OCI-LY1 (cell line): ENCODE measurements at regions not wholly inside any gene's neighbourhood (a gene's known extent, or its start where the extent isn't known, plus 50 kb on each side); places are given as distances from the start of the nearest gene placed in this dataset.

Source experiments
- H2AFZ ChIP-seq: fragments of 200-600 bp; sonication (generic), shearing (Covaris generic); 2 replicates; pipeline ENCODE4 v1.6.0; 2014; ENCODE audit warnings: antibody characterized with exemption, mild to moderate bottlenecking, low read length
- H3F3A ChIP-seq: fragments of 200-600 bp; sonication (generic), shearing (Covaris generic); 2 replicates; pipeline ENCODE4 v1.6.0; 2014; ENCODE audit warnings: mild to moderate bottlenecking, antibody characterized with exemption, low read length, moderate library complexity; ENCODE audit not compliant: insufficient read depth
- H3K27ac ChIP-seq: fragments of 200-600 bp; sonication (generic); 2 replicates; pipeline ENCODE4 v1.5.1; 2014; ENCODE audit warnings: low read length, mixed run types, mild to moderate bottlenecking, low read depth; ENCODE audit not compliant: poor library complexity, severe bottlenecking
- H3K27me3 ChIP-seq: fragments of 200-600 bp; sonication (generic); 2 replicates; pipeline ENCODE4 v1.6.0; 2014; ENCODE audit warnings: antibody characterized with exemption, mild to moderate bottlenecking, low read length, moderate library complexity; ENCODE audit not compliant: insufficient read depth
- H3K36me3 ChIP-seq: fragments of 200-600 bp; sonication (generic); 2 replicates; pipeline ENCODE4 v1.6.1; 2014; ENCODE audit warnings: mild to moderate bottlenecking, antibody characterized with exemption, low read length, moderate library complexity, mixed read lengths; ENCODE audit not compliant: insufficient read depth
- H3K4me1 ChIP-seq: fragments of 200-600 bp; sonication (generic); 2 replicates; pipeline ENCODE4 v1.5.1; 2014; ENCODE audit warnings: mild to moderate bottlenecking, low read length, moderate library complexity; ENCODE audit not compliant: insufficient read depth, severe bottlenecking
- H3K4me2 ChIP-seq: fragments of 200-600 bp; sonication (generic), shearing (Covaris generic); 2 replicates; pipeline ENCODE4 v1.6.1; 2014; ENCODE audit warnings: low read length
- H3K4me3 ChIP-seq: fragments of 200-600 bp; sonication (generic); 2 replicates; pipeline ENCODE4 v1.5.1; 2014; ENCODE audit warnings: low read length, low read depth, mild to moderate bottlenecking, mixed read lengths; ENCODE audit not compliant: poor library complexity, severe bottlenecking
- H3K79me2 ChIP-seq: fragments of 200-600 bp; shearing (Covaris generic); 2 replicates; pipeline ENCODE4 v1.6.1; 2016; ENCODE audit warnings: mixed run types, low read length, mixed read lengths; ENCODE audit not compliant: insufficient read depth
- H3K9ac ChIP-seq: fragments of 200-600 bp; sonication (generic), shearing (Covaris generic); 2 replicates; pipeline ENCODE4 v1.6.1; 2014; ENCODE audit warnings: mild to moderate bottlenecking, low read length, mixed read lengths
- H3K9me2 ChIP-seq: fragments of 200-600 bp; sonication (generic), shearing (Covaris generic); 2 replicates; pipeline ENCODE4 v1.6.1; 2014; ENCODE audit warnings: low read depth, mild to moderate bottlenecking, low read length, mixed read lengths
- H3K9me3 ChIP-seq: fragments of 200-600 bp; shearing (Covaris generic); 2 replicates; pipeline ENCODE4 v1.6.1; 2014; ENCODE audit warnings: low read length, mixed read lengths
- H4K20me1 ChIP-seq: fragments of 200-600 bp; sonication (generic), shearing (Covaris generic); 2 replicates; pipeline ENCODE4 v1.6.0; 2016; ENCODE audit warnings: mild to moderate bottlenecking, low read length; ENCODE audit not compliant: insufficient read depth
- EZH2 ChIP-seq: fragments of 200-600 bp; sonication (generic), shearing (Covaris generic); IDR thresholded peaks from 2 replicates; pipeline ENCODE4 v1.8.0; 2017; ENCODE audit warnings: borderline replicate concordance, mixed run types, mild to moderate bottlenecking, antibody characterized with exemption, low read length, moderate library complexity, mixed read lengths
- TF ChIP-seq, protein P1 (sequence below): fragments of 200-600 bp; sonication (generic), shearing (Covaris generic); IDR thresholded peaks from 2 replicates; pipeline ENCODE4 v1.5.1; 2017; ENCODE audit warnings: mild to moderate bottlenecking, antibody characterized with exemption, low read length, moderate library complexity, mixed read lengths

DNA sequence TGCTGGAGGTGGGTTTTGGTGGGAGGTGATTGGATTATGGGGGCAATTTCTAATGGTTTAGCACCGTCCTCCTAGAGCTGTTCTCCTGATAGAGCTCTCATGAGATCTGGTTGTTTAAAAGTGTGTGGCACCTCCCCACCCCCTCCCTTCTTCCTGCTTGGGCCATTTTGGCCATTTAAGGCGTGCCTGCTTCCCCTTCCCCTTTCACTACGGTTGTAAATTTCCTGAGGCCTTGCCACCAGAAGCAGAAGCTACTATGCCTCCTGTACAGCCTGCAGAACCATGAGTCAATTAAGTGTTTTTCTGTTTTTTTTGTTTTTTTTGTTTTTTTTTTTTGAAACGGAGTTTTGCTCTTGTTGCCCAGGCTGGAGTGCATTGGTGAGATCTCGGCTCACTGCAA lies 335.7 kb upstream of the HS6ST1 start:
- Histone ChIP-seq H3K79me2 (no peaks in the 10 kb centered on the region), H3K36me3 (no peaks in the 10 kb centered on the region), H3K4me3 (no peak overlapping the region), H3F3A (no peaks in the 10 kb centered on the region), H3K4me1 (no peaks in the 10 kb centered on the region), H3K27me3 (no peaks in the 10 kb centered on the region), H3K27ac (no peak overlapping the region), H3K4me2 (no peak overlapping the region), H3K9me3 (no peaks in the 10 kb centered on the region), H4K20me1 (no peaks in the 10 kb centered on the region), H3K9me2 (no peaks in the 10 kb centered on the region; the same call in 1 of the 2 replicates), H2AFZ (no peak overlapping the region), H3K9ac (no peak overlapping the region)
- no peak for TF ChIP-seq EZH2
- TF ChIP-seq, protein P1, sequence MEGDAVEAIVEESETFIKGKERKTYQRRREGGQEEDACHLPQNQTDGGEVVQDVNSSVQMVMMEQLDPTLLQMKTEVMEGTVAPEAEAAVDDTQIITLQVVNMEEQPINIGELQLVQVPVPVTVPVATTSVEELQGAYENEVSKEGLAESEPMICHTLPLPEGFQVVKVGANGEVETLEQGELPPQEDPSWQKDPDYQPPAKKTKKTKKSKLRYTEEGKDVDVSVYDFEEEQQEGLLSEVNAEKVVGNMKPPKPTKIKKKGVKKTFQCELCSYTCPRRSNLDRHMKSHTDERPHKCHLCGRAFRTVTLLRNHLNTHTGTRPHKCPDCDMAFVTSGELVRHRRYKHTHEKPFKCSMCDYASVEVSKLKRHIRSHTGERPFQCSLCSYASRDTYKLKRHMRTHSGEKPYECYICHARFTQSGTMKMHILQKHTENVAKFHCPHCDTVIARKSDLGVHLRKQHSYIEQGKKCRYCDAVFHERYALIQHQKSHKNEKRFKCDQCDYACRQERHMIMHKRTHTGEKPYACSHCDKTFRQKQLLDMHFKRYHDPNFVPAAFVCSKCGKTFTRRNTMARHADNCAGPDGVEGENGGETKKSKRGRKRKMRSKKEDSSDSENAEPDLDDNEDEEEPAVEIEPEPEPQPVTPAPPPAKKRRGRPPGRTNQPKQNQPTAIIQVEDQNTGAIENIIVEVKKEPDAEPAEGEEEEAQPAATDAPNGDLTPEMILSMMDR, result no peak

DNA sequence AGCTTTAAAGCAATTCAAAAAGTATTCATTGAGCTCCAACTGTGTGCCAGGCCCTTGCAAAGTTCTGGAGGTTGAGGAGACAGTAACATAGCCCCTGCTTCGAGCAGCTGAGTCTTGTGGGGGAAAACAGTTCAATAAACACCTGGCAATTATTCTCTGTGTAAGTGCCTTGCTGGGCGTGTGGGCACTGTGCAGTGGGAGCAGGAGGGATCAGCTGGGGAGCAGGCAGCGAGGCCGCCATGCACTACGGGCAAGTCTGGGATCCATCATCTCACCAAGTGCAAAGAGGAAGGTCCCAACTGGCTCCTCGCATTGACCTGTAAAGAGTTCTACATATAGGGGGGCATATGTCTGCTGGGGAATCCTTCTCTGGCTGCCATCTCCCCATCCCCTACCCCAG lies 342.2 kb upstream of the HS6ST1 start:
- H3K4me1 ChIP-seq, result no peaks in the 10 kb centered on the region
- no peaks in the 10 kb centered on the region for H3K9me3 ChIP-seq
- H3K9ac ChIP-seq, result no peak overlapping the region
- H2AFZ ChIP-seq, result no peak overlapping the region
- H4K20me1 ChIP-seq, result no peaks in the 10 kb centered on the region
- no peaks in the 10 kb centered on the region for H3K36me3 ChIP-seq
- no peaks in the 10 kb centered on the region; the same call in 1 of the 2 replicates for H3K9me2 ChIP-seq
- H3K27me3 ChIP-seq, result no peaks in the 10 kb centered on the region
- no peak overlapping the region for H3K4me2 ChIP-seq
- no peaks in the 10 kb centered on the region for H3K79me2 ChIP-seq
- no peak overlapping the region for H3K27ac ChIP-seq
- H3K4me3 ChIP-seq, result no peak overlapping the region
- H3F3A ChIP-seq, result no peaks in the 10 kb centered on the region
- TF ChIP-seq, protein P1, result no peak
- TF ChIP-seq EZH2, result no peak

DNA sequence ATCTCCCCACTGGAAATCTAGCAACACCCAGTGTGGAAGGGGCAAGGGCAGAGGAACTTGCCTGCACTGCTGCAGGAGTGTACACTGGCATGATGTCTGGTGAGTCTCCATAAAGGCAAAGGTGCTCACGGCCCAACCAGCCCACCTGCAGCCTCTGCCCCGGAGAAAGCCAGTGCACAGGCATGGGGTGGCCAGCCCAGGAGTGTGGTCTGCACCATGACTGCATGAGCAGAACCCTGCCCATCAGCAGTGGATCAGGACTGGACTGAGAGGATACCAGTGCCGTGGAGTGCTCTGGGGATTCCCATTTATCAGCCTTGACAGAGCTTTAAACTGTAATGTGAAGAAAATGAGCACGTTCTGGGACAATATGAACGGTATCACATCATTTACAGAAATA lies 342.6 kb upstream of the HS6ST1 start:
- Histone ChIP-seq H4K20me1 (no peaks in the 10 kb centered on the region), H3K79me2 (no peaks in the 10 kb centered on the region), H3K4me2 (no peak overlapping the region), H3K27ac (no peak overlapping the region), H2AFZ (no peak overlapping the region), H3K4me1 (no peaks in the 10 kb centered on the region), H3K9me2 (no peaks in the 10 kb centered on the region; the same call in 1 of the 2 replicates), H3K4me3 (no peak overlapping the region), H3K27me3 (no peaks in the 10 kb centered on the region), H3K9ac (no peak overlapping the region), H3K9me3 (no peaks in the 10 kb centered on the region), H3F3A (no peaks in the 10 kb centered on the region), H3K36me3 (no peaks in the 10 kb centered on the region)
- TF ChIP-seq, protein P1, result no peak
- no peak for TF ChIP-seq EZH2
